ENCODE measurements at regions not wholly inside any gene's neighbourhood (a gene's known extent, or its start where the extent isn't known, plus 50 kb on each side); places are given as distances from the start of the nearest gene placed in this dataset.

GRCh38 chr12:30146561-30146960, 362.8 kb upstream of the TMTC1 start:
- no peaks in the 10 kb centered on the region for H3K9me2 ChIP-seq (replicated peaks; ENCODE audit: low read depth, low read length)
- no peak overlapping the region for H3K9ac ChIP-seq (ENCODE audit: low read depth, low read length, poor library complexity, severe bottlenecking)
- no peaks in the 10 kb centered on the region for H3K4me1 ChIP-seq (ENCODE audit: insufficient read depth, low read length, poor library complexity, severe bottlenecking)
- no peaks in the 10 kb centered on the region for H4K20me1 ChIP-seq (ENCODE audit: insufficient read depth, low read length, poor library complexity, severe bottlenecking)
- no peak for TF ChIP-seq CTCF (conservative IDR thresholded peaks at IDR 0.05; ENCODE audit: low read length)
- TF ChIP-seq EZH2phosphoT487 (IDR thresholded peaks at IDR 0.05; ENCODE audit: borderline replicate concordance) = no peak
- H3K36me3 ChIP-seq (ENCODE audit: insufficient read depth, low read length) = no peaks in the 10 kb centered on the region
- H3K9me3 ChIP-seq (ENCODE audit: insufficient read depth, low read depth, low read length) = no peaks in the 10 kb centered on the region
- no peaks in the 10 kb centered on the region for H3K79me2 ChIP-seq (ENCODE audit: insufficient read depth, low read length)
- no peak overlapping the region for H2AFZ ChIP-seq (ENCODE audit: low read length)
- H3K4me2 ChIP-seq (ENCODE audit: low read depth, low read length, poor library complexity, severe bottlenecking) = no peak overlapping the region
- no peaks in the 10 kb centered on the region for H3K27me3 ChIP-seq (ENCODE audit: insufficient read depth, low read length, poor library complexity, severe bottlenecking)
- no peaks in the 10 kb centered on the region for H3F3A ChIP-seq (ENCODE audit: low read depth)
- H3K4me3 ChIP-seq (ENCODE audit: low read length, poor library complexity, severe bottlenecking) = no peak overlapping the region

DNA sequence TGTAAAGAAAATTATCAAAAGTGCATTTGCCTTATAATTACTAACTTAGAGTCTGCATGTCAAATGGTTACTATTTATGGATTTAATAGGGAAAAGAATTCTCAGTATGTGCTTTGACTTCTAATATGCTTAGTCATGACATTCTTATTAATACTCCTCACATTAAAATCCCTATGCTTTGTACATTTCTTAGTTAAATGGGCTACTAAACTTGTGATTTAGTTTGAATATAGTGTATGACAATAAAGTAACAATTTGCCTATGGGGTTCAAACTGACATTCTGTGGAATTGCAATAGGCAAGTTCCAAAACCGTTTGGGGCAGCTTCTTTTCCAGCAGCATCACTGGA, 361.9 kb upstream of the TMTC1 start:
- Histone ChIP-seq H3K4me3 (ENCODE audit: low read length, poor library complexity, severe bottlenecking) (no peak overlapping the region), H3K4me1 (ENCODE audit: insufficient read depth, low read length, poor library complexity, severe bottlenecking) (no peaks in the 10 kb centered on the region), H2AFZ (ENCODE audit: low read length) (no peak overlapping the region), H3K79me2 (ENCODE audit: insufficient read depth, low read length) (no peaks in the 10 kb centered on the region), H3K9ac (ENCODE audit: low read depth, low read length, poor library complexity, severe bottlenecking) (no peak overlapping the region), H3K9me3 (ENCODE audit: insufficient read depth, low read depth, low read length) (no peaks in the 10 kb centered on the region), H3K4me2 (ENCODE audit: low read depth, low read length, poor library complexity, severe bottlenecking) (no peak overlapping the region), H3F3A (ENCODE audit: low read depth) (no peaks in the 10 kb centered on the region), H3K9me2 (replicated peaks; ENCODE audit: low read depth, low read length) (no peaks in the 10 kb centered on the region), H4K20me1 (ENCODE audit: insufficient read depth, low read length, poor library complexity, severe bottlenecking) (no peaks in the 10 kb centered on the region), H3K27me3 (ENCODE audit: insufficient read depth, low read length, poor library complexity, severe bottlenecking) (no peaks in the 10 kb centered on the region), H3K36me3 (ENCODE audit: insufficient read depth, low read length) (no peaks in the 10 kb centered on the region)
- TF ChIP-seq CTCF (conservative IDR thresholded peaks at IDR 0.05; ENCODE audit: low read length) (no peak), EZH2phosphoT487 (IDR thresholded peaks at IDR 0.05; ENCODE audit: borderline replicate concordance) (no peak)

- H3K9me2 ChIP-seq (replicated peaks; ENCODE audit: low read depth, low read length) = no peaks in the 10 kb centered on the region
- no peaks in the 10 kb centered on the region for H3K79me2 ChIP-seq (ENCODE audit: insufficient read depth, low read length)
- no peaks in the 10 kb centered on the region for H3K36me3 ChIP-seq (ENCODE audit: insufficient read depth, low read length)
- H3K27me3 ChIP-seq (ENCODE audit: insufficient read depth, low read length, poor library complexity, severe bottlenecking) = no peaks in the 10 kb centered on the region
- H3K9me3 ChIP-seq (ENCODE audit: insufficient read depth, low read depth, low read length) = no peaks in the 10 kb centered on the region
- no peak overlapping the region for H3K4me2 ChIP-seq (ENCODE audit: low read depth, low read length, poor library complexity, severe bottlenecking)
- H3K4me1 ChIP-seq (ENCODE audit: insufficient read depth, low read length, poor library complexity, severe bottlenecking) = no peaks in the 10 kb centered on the region
- H2AFZ ChIP-seq (ENCODE audit: low read length) = no peak overlapping the region
- no peak overlapping the region for H3K9ac ChIP-seq (ENCODE audit: low read depth, low read length, poor library complexity, severe bottlenecking)
- no peak for TF ChIP-seq CTCF (conservative IDR thresholded peaks at IDR 0.05; ENCODE audit: low read length)
- TF ChIP-seq EZH2phosphoT487 (IDR thresholded peaks at IDR 0.05; ENCODE audit: borderline replicate concordance) = no peak
- no peaks in the 10 kb centered on the region for H4K20me1 ChIP-seq (ENCODE audit: insufficient read depth, low read length, poor library complexity, severe bottlenecking)
- no peak overlapping the region for H3K4me3 ChIP-seq (ENCODE audit: low read length, poor library complexity, severe bottlenecking)
- no peaks in the 10 kb centered on the region for H3F3A ChIP-seq (ENCODE audit: low read depth)
These were observed 361.3 kb upstream of the TMTC1 start for GRCh38 chr12:30144777-30145683.

All from Loucy (cell line).